Activated T-cell treated with anti-CD3 and anti-CD28 coated beads, Interleukin-2, amount 50 U/mL, for 4 hours (primary cell): ENCODE measurements at regions not wholly inside any gene's neighbourhood (a gene's known extent, or its start where the extent isn't known, plus 50 kb on each side); places are given as distances from the start of the nearest gene placed in this dataset.
"Not testable (repeated sequence)": the region's sequence is repeated elsewhere in the genome, so short reads cannot be mapped to it uniquely, and the experiment has no call there.

Source experiments
- ATAC-seq, 2 donors: fragments of 200-7000 bp; cut with Tn5 transposase; one replicate each; pipeline ENCODE4 v1.10.0; 2021
- DNase-seq: peaks from one replicate; pipeline ENCODE4 v3.0.0-alpha.2; 2020
- H3K27me3 Mint-ChIP-seq: one replicate; pipeline ENCODE4 v1.8.0; 2021; ENCODE audit warnings: low read depth, mixed read lengths
- H3K36me3 Mint-ChIP-seq: one replicate; pipeline ENCODE4 v1.8.0; 2022; ENCODE audit warnings: mixed read lengths; ENCODE audit not compliant: insufficient read depth
- H3K4me1 Mint-ChIP-seq: one replicate; pipeline ENCODE4 v1.8.0; 2021; ENCODE audit warnings: low read depth, mixed read lengths
- H3K4me3 Mint-ChIP-seq: one replicate; pipeline ENCODE4 v1.8.0; 2021; ENCODE audit warnings: mild to moderate bottlenecking, moderate library complexity, mixed read lengths
- H3K9me3 Mint-ChIP-seq: one replicate; pipeline ENCODE4 v1.8.0; 2021; ENCODE audit warnings: mixed read lengths

DNA sequence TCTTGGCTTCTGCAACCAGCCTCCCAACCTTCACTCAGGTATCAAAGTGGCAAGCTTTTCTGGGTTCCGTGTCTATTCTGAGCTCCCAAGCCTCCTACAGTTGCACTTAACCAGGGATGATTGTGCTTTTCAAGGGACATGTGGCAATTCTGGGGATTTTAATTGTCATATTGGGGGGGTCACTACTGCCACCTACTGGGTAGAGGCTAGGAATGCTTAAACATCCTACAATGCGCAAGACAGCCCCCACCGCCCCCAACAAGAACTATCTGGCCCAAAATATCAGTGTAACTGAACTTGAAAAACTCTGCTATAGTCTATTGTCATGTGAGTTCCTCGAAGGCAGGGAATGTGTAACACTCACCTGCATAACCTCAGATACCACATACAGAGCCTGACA is 129.3 kb upstream of the RRN3 start:
- H3K36me3 Mint-ChIP-seq, H3K27me3 Mint-ChIP-seq, H3K9me3 Mint-ChIP-seq, H3K4me3 Mint-ChIP-seq, ATAC-seq, H3K4me1 Mint-ChIP-seq, DNase-seq: not testable (repeated sequence)

DNA sequence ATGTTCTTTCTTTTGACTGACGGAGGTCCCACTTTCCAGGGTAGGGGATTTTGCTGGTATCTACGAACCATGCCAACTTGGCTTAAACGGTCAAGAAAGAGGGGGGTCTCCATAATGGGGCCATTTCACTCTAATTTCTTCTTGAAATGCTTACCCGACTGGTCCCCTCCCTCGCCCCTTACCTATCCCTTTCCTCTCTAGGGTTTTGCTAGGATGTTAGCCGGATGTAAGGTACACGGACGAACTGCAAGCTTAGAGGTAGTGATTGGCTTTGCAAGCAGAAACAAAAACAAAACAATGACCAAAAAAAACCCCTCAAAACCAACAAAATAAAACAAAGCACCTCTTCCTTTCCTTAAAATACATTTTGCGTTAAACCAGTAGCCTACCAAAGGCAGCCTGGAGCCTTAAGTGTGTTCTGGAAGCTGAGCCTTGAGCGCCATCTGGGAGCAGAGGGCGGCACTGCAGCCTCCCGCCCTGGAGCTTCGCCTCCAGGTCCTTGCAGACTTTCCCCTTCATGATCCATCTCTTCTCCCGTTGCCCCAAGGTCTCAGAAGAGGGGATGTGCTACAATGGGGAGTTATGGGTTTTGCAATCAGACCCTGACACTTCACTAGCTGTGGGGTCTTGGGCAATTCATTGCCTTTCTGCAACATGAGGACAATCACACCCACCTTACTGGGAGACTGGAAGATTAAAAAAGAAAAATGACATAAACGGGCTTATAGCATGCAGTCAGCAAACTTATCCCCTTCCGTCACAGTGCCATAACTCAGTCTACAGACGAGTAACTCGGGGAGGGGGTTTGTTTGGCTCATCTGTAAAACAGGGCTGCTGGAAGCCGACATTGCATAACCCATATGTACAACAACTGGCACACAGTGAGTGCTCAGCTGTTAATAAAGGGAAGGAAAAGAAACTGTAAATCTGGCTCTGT is 125.9 kb upstream of the RRN3 start:
- H3K9me3 Mint-ChIP-seq, H3K36me3 Mint-ChIP-seq, H3K4me1 Mint-ChIP-seq, DNase-seq, H3K4me3 Mint-ChIP-seq, H3K27me3 Mint-ChIP-seq: not testable (repeated sequence)
- peak; percentile 73 to 75 for ATAC-seq

DNA sequence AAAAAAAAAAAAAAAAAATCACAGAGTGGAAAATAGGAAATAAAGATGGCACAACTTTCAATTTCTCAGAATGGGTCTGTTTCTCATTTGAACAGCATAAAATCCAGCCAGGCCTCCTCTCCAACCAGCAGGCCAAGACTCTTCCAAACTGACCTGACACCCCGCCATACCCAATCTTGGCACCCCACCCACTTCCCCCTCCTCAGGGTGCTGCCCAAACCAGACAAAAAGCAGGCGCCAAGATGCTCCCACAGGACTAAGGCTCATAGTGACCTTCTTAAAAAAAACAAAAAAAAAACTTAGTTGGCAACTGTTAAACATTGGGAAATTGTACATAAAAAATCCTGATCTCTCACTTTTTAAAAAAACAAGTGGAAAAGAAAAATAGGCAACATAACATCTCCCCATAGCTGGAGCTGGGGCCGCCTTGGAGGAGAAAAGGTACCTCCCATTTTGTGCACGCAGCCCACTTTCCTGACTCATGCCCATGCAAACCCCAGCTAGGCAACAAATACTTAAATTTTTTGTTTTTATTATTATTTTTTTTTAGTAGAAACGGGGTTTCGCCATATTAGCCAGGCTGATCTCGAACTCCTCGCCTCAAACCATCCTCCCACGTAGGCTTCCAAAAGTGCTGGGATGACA is 124.9 kb upstream of the RRN3 start:
- H3K4me3 Mint-ChIP-seq, result not testable (repeated sequence)

DNA sequence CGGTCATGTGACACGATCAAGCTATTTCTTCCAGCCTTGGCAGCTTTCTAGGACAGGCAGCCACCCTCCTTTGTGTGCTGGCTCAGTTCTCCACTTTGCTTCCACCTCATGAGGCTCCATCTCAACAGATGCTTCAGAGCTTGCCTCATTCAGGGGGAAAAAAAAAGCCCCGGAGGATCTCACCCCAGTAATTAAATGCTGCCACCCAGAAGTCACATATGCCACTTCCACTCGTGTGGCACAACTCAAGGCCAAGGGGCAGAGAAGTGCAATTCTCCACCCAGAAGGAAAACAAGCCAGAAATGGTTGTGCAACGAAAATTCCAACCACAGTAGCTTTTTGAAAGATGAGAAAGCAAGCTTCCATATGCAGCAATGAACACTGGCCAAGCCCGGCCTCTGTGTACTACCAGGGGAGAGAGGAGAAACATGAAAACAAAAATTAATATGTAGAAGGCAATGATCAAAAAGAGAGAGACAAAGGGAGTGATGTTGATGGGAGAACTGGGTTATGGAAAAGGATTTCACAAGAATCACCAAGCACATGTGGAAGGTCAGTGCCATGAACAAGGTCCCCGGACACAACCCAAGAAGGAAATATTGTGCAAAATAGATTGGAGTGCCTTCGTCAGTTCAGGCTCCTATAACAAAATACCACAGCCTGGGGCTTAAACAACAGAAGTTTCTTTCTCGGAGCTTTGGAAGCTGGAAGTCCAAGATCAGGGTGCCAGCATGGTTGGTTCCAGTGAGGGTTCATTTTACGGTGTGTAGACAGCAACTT is 113.3 kb upstream of the RRN3 start:
- DNase-seq, H3K36me3 Mint-ChIP-seq, H3K27me3 Mint-ChIP-seq, H3K4me3 Mint-ChIP-seq, ATAC-seq, H3K9me3 Mint-ChIP-seq, H3K4me1 Mint-ChIP-seq: not testable (repeated sequence)

More for the DNA sequence above, 124.9 kb upstream of the RRN3 start:
- H3K27me3 Mint-ChIP-seq, ATAC-seq, H3K9me3 Mint-ChIP-seq, H3K36me3 Mint-ChIP-seq, DNase-seq, H3K4me1 Mint-ChIP-seq: not testable (repeated sequence)

DNA sequence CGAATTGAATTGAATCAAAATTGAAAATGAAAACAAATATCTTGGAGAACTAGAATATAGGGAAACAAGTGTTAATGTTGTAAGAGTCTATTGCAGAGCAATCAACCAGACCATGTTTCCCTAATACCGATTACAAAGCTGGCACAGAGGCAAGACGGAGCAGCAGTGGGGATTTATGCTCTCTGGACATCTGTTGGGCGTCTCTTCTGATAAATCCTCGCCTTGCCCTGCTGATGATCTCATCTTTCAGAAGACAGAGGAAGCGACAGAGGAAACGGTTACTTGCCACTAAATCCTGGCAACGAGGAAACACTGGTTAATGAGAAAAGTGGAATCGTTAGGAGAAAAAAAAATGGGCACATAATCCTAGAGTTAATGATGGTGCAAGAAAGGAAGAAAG is 112.4 kb upstream of the RRN3 start:
- not testable (repeated sequence) for H3K4me3 Mint-ChIP-seq, H3K27me3 Mint-ChIP-seq, DNase-seq, H3K4me1 Mint-ChIP-seq, H3K36me3 Mint-ChIP-seq, ATAC-seq, H3K9me3 Mint-ChIP-seq

DNA sequence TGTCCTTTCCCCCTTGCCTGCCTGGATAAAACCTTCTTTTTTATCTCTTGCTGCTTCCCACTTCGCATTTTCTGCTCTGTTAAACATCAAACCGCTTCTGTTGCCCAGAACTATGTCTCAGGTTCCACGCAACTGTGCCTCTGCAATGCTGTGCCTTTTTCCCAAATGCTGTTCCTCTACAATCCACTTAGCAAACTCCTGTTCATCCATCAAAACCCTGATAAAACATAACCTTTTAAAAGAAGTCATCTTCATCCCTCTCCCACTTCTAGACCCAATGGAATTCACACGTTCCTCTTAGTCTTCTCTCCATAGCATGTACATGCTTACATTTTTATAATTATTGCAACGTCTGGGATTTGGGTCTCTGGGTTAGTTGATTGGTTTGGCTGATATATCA is 111.9 kb upstream of the RRN3 start:
- not testable (repeated sequence) for H3K36me3 Mint-ChIP-seq, ATAC-seq, H3K4me1 Mint-ChIP-seq, DNase-seq, H3K4me3 Mint-ChIP-seq, H3K27me3 Mint-ChIP-seq, H3K9me3 Mint-ChIP-seq

DNA sequence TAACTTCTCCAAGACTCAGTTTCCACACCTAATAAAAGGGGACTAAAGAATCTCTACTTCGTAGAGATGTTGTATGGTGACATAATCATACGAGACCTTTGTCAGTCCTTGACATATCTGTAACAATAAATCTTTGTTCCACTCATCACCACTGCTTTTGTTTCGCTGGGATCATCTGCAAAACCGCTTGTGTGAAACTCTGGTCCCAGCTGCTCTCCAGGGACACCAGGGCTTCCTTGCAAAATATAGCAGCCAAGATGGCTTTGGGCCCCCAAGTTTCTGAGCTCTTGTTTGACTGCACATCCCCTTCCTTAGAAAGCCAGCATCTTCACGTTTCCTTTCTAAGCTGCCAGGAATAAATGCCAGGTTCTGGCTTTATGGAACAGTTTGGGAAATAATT is 110.5 kb upstream of the RRN3 start:
- ATAC-seq, H3K36me3 Mint-ChIP-seq, DNase-seq, H3K9me3 Mint-ChIP-seq, H3K4me1 Mint-ChIP-seq, H3K27me3 Mint-ChIP-seq, H3K4me3 Mint-ChIP-seq: not testable (repeated sequence)

DNA sequence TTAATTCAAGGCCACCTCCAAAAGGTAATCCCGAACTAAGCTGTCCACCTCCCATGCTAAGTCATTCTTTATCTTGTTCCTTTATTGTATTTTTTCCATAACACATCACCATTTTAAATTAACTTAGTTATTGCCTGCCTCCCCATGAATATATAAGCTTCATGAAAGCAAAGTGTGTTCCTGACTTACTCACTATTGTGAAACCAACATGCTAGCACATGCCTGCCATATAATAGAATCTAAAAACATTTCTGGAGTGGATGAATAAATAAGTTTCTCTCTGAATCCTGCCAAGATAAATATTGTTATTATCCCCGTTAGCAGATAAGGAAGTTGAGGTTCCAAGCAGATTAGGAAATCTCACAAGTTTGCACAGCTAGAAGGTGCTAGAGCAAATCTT is 98.7 kb upstream of the RRN3 start:
- H3K27me3 Mint-ChIP-seq, DNase-seq, H3K9me3 Mint-ChIP-seq, H3K4me1 Mint-ChIP-seq, H3K36me3 Mint-ChIP-seq, ATAC-seq, H3K4me3 Mint-ChIP-seq: not testable (repeated sequence)

DNA sequence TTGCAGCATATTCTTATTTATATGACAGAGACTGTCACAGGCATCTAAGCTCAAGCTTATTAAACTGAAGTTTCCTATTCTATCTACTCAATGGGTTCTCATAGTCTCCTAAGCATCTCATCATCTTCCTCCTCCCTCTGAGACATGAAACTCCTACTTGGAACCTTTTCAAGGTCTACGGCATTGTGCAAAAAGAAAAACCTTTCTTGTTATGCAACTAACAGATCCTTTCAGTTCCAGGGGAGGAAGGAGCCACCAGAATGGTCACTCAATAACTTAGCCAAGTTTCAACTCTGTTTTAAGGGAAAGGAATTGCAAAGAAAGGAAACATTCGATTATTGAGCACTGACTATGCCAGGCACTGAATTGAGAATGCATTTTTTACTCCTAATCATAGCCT is 98.1 kb upstream of the RRN3 start:
- not testable (repeated sequence) for H3K9me3 Mint-ChIP-seq, H3K36me3 Mint-ChIP-seq, ATAC-seq, H3K27me3 Mint-ChIP-seq, H3K4me1 Mint-ChIP-seq, H3K4me3 Mint-ChIP-seq, DNase-seq

DNA sequence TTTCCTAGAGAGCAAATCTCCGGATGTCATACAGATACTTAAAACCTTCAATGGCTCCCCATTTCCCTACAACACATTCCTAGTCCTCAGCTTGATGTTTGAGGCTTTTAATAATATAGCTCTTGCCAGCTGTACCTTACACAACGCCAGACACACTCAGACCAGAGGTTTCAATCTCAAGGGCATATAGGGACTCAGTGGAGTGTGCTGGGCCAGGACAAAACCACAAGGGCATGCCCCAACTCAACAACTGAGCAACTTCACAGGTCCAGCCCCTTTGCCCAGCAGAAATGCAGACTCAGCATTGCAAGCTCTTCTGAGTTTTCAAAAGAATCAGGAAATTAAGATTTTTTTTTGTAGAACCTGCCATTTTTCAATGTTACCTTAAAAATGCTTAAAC is 95.4 kb upstream of the RRN3 start:
- not testable (repeated sequence) for H3K4me3 Mint-ChIP-seq

More for the DNA sequence above, 95.4 kb upstream of the RRN3 start:
- not testable (repeated sequence) for H3K9me3 Mint-ChIP-seq, H3K4me1 Mint-ChIP-seq, H3K27me3 Mint-ChIP-seq, H3K36me3 Mint-ChIP-seq, ATAC-seq, DNase-seq
